ENCODE measurements at regions not wholly inside any gene's neighbourhood (a gene's known extent, or its start where the extent isn't known, plus 50 kb on each side); places are given as distances from the start of the nearest gene placed in this dataset.

DNA sequence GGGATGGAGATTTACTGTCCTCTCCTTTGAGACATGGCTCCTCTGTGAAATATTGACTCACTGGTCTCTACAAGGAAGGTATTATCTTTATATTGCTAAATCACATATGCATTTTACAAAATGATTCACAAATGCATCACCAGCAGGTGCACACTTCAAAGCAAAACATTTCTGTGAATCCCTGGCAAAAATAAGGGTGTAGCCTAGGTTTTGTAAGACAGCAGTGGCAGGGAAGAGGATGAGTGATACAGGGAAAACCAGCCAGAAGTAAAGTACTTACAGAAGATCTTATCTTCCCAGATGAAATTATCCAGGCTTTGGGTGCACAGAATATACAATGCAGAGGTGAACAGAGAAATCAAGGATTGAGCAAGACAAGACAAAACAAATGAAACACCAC, 1094.6 kb downstream of the GATA3 start:
- TF ChIP-seq, protein P1, sequence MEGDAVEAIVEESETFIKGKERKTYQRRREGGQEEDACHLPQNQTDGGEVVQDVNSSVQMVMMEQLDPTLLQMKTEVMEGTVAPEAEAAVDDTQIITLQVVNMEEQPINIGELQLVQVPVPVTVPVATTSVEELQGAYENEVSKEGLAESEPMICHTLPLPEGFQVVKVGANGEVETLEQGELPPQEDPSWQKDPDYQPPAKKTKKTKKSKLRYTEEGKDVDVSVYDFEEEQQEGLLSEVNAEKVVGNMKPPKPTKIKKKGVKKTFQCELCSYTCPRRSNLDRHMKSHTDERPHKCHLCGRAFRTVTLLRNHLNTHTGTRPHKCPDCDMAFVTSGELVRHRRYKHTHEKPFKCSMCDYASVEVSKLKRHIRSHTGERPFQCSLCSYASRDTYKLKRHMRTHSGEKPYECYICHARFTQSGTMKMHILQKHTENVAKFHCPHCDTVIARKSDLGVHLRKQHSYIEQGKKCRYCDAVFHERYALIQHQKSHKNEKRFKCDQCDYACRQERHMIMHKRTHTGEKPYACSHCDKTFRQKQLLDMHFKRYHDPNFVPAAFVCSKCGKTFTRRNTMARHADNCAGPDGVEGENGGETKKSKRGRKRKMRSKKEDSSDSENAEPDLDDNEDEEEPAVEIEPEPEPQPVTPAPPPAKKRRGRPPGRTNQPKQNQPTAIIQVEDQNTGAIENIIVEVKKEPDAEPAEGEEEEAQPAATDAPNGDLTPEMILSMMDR (IDR thresholded peaks at IDR 0.05; ENCODE audit: insufficient read depth, low read length, poor library complexity, severe bottlenecking), result no peak
- TF ChIP-seq EZH2phosphoT487 (conservative IDR thresholded peaks at IDR 0.05; ENCODE audit: low read length), result no peak
